Occipital lobe (tissue), 1 donor: ENCODE measurements at regions not wholly inside any gene's neighbourhood (a gene's known extent, or its start where the extent isn't known, plus 50 kb on each side); places are given as distances from the start of the nearest gene placed in this dataset.

ENCODE experiments used
- DNase-seq: peaks from one replicate; lab custom pipeline; 2025; lab: John Stamatoyannopoulos, UW

DNA sequence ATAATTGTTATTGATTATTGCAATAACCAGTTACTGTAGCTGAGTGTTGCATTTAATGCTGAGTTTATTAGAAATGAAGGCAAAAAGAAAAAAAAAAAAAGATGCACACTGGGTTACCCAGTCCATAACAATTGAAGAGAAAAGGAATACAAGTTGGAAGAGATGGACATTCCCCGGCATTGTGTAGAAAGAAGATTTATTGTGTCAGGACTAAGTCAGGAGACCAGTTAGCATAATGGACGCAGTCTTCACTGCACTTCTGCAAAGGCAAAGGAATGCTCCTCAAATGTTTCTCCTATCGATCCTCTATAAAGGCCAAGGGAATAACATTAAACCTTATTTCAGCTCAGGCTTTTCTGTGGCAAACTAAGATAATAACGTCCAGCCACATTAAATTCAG lies 157.8 kb downstream of the INSIG2 start:
- DNase-seq = no peak

DNA sequence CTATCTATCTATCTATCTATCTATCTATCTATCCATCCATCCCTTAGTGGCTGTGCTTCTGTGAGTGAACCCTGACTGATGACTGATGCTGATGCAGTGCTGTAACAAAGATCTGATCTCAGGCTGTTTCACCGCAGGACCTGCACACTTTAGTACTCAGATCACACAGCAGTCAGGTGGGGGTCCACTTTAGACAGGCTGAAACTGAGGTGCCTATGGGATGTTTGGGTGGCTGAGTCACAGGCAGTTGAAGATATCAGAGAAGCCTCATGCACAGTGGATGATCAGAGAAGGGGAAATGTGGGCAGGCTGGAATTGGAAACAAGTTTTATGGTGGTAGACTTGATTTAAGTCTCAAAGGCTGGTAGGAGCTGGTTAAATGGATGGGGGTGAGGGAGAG lies 156.4 kb downstream of the INSIG2 start:
- DNase-seq = no peak

DNA sequence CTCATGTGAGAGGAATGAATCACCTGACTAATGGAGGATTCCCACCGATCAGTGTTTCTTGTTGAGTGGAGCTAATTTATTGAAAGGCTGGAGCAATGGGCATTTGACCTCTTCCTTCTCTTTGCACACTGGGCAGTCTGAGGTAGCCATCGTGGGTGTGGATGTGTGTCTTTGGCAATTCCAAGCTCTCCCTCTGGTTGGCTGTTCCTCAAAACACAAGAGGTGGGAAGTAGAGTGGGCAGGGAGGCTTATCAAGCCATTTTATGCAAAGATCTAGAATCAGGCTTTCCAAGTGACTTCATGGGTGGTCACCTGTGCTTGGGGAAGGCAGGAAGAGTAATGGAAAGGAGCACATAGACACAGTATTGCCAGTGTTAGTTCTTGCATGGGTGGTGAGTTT lies 154.8 kb downstream of the INSIG2 start:
- DNase-seq = no peak

DNA sequence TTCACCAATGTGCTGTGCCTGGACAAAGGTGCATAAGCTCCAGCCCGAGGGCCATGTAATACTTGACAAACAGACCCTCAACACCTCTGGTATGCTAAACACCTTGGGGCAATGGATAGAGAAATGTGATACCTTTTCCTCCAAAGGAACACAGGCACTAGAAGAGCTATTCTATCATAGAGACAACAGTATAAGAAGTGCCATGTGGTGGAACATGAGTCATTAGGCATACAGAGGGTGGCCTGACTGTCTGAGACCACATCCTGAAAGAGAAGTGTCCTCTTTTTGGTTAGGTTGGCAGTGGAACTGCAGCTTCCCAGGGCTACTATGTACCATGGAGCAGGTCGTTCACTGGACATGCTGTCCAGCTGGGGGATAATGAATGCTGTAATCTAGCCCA lies 153.9 kb downstream of the INSIG2 start:
- DNase-seq = no peak

DNA sequence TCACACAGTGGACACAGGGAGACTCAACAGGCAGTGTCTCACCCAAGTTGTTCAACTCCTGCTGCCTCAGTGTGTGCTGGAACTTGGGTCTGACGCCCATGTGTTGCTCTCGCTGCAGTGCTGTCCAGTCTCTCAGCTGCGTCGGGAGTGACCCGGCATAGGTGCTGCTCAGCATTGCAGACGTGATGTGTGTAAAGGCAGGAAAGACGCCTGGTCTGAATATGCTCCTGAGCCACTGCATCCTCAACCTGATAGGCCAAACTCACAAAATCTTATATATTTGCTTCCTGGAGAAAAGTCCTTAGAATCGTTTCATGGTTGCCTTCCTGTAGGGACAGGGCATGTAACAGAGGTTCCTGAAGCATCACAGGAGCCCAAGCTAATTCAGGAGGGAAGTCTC lies 152.9 kb downstream of the INSIG2 start:
- no peak for DNase-seq

DNA sequence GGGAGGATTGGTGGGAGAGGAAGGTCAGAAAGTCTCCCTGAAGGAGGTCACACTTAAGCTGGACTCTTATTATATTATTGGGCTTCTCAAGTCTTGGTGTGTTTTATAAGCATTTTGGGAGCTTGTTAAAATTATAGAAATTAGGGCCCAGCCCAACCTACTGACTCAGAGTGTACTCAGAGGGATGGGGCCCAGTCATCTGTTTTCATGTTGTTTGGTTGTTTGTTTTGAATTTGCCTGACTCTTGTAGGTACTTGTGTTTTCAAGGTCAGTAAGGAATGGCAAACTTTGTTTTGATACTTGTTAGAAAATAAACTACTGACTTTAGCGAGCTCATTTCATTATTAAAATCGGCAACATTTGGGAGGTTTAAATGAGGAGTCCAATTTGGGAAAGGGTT lies 152.0 kb downstream of the INSIG2 start:
- no peak for DNase-seq

DNA sequence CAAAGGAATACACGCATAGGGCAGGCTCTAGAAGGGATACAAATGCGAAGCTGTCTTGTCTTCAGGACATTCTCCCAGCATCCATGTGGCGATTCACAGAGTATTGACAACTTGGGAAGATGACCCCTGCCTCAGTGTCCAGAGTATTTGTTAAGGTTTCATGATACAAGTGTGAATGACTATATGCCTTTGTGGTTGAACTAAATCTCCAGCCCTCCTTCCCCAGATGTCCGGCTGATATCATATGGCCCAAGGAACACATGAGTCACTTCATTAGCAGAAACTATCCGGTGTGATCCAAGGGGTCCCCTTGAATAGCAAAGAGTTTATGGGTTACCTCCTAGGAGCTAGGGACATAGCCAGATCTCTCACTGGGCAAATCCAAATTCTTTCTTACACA lies 151.0 kb downstream of the INSIG2 start:
- no peak for DNase-seq

DNA sequence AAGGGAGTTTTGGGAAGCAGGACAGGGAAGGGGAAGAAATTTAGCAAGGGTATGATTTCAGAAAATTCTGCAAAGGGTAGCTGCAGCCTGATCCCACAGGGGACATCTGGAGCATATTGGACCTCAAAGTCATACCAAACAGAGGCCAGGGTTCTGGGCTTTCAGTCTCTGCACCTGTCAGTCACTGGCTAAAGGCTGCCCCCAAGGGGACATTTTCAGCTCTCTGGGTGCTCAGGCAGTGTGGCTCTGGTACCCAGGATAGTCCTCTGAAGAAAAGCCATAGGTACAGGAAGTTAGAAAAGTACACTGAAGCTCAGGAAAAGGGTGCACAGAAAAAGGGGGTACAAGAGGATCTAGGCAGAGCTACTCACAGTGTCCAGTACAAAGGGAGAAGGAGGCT lies 149.2 kb downstream of the INSIG2 start:
- no peak for DNase-seq

DNA sequence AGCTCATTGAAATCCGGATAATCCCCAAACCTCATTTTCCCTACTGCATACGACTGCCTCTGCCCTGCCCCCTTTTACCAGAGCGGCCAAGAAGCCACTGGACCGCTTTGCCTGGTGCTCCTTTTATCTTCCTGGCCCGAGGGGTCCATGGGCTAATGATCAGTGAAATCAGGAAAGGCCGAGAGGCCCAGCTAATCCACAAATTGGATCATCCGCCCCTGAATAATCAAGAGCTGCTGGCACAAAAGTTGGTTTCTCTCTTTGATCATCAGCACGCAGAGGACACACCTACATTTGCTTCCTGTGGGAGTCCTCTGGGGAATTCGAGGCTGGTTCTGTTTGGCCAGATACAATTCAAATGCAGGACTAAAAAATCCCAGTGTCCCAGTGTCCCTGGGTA lies 144.5 kb downstream of the INSIG2 start:
- no peak for DNase-seq

DNA sequence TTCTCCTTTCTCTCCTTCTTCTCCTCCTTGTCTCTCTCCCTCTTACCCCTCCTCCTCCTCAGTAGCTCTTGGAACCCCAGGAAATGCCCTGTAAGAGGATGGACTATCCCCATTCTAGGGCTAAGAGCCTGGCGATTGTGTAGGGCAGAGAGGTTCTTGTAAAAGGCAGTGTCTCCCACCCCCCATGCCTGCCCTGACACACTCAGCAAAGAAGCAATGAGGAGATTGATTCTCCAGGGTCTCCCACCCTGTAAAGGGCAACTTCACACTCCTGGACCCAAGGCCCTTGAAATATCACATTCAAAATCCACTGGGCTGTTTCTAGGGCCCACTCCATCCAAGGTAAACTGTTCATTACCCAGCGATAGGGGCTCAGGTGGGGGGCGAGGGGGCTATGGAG lies 144.1 kb downstream of the INSIG2 start:
- DNase-seq = no peak

DNA sequence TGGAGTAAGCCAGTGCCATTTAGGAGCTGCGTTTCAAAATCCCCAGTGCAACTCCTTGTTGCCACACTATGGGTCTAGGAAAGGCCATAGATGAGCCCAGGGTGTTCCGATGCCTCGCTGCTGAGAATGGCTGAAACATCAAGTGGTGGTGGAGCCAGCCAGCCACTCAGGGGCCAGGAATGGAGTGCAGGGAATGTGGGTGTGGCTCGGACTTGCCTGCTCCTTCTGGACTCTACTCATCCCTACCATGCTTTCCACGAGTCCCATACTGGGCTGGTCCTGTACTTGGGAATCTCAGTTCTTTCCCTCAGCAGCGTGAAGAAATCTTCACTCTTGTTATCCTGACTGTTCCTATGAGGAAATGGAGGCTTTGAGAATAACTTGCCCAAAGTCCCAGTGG lies 143.5 kb downstream of the INSIG2 start:
- no peak for DNase-seq

DNA sequence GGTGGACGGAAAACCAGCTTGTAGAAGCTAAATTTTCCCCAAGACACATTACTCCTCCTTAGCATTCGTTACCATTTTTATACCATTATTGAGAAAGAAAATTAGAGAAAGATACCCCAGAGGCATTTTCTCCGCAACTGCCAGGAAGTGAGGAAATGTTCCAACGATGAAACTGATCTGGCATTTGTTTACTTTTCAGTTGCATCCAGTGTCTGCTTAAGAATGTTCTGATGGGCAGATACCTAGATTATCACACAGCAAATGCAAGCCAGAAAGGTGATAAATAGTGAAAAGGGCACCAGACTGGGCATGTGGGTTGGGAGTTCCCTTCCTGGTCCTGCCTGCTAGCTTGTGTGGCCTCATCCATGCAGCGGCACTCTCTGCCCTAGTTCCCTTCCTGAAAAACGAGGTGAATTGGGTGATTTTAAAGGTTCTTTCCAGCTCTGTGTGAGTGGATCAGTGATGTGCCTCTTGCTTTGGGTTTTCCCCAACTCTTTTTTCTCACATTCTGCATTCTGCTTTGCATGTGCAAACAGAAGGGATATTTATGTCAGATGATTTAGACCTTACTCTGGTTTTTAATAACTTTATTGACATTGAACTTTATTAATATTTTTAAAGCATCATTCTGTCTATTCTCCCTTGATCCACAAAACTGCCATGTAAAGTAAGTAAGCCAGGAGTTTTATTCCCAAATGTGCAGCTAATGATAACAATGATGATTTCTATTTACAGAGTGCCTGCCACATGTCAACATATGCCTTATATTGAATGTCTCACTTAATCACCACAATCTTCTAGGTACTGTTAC lies 139.6 kb downstream of the INSIG2 start:
- DNase-seq = no peak

DNA sequence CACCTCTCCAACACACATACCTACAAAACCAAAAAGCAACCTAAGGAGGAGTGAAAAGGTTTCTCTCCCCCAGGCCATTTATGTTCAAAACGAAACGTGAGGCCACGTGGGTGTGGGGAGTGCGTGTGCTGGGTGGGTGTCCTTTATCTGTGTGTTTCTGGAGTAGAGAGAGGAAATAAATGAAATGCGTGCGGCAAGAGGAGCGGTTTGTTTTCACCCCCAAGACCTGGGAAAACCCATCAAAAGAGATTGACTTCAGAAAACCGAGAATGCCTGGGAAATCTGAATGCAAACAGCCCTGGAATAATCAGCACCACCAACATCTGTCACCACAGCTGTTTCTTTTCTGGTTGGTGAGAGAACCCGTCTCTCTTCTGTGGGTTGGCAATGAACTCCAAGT lies 137.4 kb downstream of the INSIG2 start:
- no peak for DNase-seq

DNA sequence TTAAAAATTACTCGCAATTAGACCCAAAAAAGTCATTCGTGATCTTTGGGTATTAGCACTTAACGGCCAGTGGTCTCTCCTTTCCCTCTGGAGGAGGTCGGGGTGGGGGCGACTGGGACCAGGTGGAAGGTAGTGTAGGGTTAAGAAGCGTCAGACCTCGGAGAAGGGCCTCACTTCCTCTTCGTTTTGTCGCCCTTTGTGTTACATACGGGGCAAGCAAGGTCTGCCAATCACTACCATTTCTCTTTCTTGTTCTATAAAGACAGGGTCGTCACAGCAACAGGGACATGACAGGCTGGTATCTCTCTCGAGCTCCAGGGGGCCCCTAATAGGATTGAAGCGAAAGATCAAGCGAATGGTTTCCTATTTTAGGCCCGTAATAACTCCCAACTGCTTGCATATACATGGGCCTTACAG lies 136.6 kb downstream of the INSIG2 start:
- DNase-seq = no peak

DNA sequence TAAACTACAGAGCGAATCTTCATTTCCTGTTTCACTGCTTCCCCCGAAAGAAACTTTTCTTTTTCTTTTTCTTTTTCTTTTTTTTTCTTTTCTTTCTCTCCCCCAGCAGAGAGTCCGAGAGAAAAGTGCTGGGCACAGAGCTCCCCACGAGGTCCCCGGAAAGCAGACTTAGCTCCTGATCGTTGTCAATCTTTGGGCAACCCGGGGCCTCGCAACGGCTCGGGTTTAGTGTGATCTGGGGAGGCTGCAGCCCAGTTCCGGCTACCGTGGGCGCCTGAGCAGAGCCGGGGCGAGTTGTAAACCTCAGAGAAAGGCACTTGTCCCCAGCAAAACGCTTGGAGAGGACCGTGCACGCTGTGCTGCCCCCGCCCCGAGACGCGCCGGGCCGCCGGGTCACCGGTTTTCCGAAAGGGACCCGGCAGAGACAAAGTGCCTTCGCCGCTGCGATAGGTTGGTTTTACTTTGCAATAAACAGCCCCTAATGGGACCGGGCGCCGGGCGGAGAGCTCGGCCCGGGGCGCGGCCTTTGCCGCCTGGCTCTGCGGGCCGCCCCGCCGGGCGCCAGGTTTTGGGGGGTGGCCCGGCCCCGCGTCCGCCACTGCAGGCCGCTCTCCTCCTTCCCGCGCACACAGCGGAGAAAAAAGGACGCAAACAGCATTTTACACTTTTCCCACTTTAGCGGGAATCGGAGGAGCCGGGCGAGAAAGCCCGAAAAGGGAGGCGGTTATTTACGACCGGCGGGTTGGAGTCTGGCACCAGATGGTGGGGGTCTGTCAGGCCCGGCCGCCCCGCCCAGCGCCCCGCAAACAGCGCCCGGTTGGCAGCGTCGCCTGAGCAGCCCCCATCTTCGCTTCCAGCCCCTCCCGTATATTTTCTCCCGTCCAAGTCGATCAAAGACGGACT lies 136.0 kb downstream of the INSIG2 start:
- no peak for DNase-seq

DNA sequence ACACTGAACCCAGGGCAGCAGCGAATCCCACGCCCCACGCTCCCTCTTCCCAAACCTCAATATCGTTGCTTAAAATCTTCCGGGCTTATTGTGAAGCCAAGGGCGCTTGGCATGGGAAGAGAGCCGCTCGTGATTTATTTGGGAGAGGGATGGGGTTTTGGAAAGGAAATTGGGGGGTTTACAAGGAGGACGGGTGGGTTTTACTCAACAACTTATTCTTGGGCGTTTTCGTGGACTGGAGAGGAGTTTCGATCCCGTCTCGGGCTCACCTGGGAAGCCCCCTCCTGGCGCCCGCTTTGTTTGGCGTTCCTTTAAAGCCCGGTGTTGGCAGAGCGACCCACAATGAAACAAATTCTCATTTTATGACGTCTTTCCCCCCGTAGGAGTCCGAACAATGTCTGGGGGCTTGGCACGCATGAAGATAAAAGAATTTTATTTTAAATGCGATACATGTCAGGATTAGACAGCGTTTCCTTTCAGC lies 135.3 kb downstream of the INSIG2 start:
- no peak for DNase-seq

DNA sequence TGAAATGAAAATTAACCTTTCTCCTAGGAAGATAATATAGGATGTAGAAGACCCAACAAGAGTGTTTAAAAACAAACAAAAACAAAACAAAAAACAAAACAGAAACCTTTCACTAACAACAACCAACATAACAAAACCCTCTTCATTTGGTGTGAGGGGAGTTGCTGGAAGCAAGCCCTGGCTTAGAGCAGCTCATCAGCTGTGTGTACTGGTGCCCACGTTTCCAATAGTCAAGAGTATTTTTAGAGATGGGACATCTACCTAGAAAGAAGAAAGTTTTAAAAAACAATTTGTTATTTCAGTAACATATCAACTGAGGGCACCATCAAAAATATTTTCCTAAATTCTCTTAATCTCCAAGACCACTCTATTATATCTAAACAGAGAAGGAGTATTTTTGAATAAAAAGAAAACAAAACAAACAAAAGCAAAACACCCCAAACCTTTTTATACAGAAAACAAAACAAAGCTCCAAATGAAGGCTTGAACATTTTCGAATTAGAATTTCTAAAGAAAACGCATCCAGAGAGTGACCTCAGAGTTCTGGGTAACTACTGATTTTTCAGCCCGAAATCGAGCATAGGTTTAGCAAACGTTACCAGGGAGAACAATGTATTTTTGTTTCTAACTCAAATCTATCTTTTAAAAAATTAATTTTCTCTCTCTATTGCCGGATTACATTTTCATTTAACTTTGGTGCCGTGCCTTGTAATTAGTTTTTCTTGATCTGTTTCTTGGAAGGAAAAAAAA lies 134.6 kb downstream of the INSIG2 start:
- no peak for DNase-seq

DNA sequence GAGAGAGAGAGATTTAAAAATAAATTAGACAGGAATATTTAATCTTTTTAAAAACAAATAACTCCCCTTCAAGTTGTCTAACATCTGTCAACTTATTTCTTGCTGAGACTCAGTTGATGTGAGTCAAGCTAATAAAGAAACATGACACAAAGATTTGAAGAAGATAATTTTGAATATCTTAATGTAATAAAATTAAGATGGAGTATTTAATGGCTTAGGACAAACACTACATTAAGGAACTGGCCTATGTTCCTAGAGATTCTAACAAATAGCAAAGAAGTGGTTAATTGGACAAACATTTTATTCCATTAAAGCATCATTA lies 134.0 kb downstream of the INSIG2 start:
- no peak for DNase-seq

DNA sequence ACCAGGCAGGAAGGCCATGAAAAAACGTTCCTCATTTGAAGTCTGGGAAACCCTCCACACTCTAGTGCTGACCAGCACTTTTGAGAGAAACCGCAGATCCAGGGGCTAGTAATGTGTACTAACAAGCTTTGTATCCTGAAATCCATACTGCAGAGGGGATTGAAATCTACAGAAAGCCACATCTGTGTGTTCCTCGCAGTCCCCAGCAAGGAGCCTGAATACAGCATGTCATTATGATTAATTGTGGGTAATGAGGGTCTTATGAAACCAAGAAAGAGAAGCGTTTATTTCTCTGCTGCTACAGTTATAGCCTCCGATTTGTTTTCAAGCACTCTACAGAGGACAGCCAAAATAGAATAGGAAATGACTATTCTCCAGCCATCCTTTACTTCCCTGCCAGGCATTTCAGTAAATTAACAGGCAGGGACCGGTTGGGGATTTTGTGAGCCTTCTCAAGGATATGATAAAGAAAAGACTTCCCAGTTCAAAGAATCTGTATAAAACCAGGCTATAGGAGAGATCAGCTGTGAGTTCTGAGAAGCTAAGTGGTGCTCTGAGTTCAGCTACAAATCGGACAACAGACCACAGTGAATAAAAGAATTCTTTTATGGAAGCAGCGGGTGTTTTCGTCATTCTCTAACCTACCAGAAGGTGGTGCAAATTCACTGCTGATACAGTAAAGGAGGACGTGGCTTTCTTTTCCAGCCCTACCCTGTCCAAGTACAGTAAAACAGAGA lies 133.4 kb downstream of the INSIG2 start:
- no peak for DNase-seq

DNA sequence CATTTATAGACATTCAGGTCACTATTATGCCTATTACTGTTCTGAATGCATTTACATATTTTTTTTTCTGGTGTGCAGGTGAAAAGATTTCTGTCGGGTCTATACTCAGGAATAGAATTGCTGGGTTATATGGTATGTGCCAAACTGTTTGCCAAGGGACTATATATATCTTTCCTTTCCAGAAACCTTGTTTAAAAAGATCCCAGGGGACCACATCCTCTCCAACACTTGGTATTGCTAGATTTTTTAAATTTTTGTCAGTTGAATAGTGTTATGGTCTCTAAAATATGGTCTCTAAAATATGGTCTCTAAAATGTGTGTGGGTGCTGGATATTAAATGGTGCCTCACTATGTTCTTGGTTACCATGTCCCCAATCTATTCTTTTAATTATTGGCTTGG lies 131.3 kb downstream of the INSIG2 start:
- DNase-seq = no peak

DNA sequence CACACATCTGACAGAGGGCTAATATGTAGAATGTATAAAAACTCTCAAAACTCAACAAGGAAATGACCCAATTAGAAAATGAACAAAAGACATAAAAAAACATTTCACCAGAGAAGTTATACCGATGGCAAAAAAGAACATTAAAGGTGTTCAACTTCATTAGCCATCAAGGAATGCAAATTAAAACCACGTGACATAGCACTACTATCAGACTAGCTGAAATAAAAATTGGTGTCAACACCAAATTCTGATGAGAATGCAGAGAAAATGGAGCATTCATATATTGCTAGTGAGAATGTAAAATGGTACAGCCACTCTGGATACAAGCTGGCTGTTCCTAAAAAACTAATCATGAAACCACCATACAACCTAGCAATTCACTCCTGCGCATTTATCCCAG lies 128.0 kb downstream of the INSIG2 start:
- DNase-seq = no peak
